A549 (cell line): ENCODE measurements at regions not wholly inside any gene's neighbourhood (a gene's known extent, or its start where the extent isn't known, plus 50 kb on each side); places are given as distances from the start of the nearest gene placed in this dataset.

Experiments used
- CTCF ChIP-seq: fragments of >200 bp; sonication (Bioruptor Twin); formaldehyde crosslinking; IDR thresholded peaks from 3 replicates; pipeline ENCODE4 v1.5.1; 2016
- EP300 ChIP-seq, 2 experiments: fragments of >200 bp; sonication (Bioruptor Twin); formaldehyde crosslinking; IDR thresholded peaks; 2 replicates in 1 of 2; 3 replicates in 1 of 2; pipeline ENCODE4 v1.6.1; 2016 to 2017
- NR3C1 ChIP-seq: fragments of >200 bp; sonication (Bioruptor Twin); formaldehyde crosslinking; IDR thresholded peaks from 3 replicates; pipeline ENCODE4 v1.6.1; 2017
- PHF8 ChIP-seq: fragments of 200-600 bp; sonication (generic); IDR thresholded peaks from 2 replicates; pipeline ENCODE4 v1.6.1; 2016; ENCODE audit warnings: low read depth, mild to moderate bottlenecking, antibody characterized with exemption, moderate library complexity, borderline replicate concordance
- POLR2AphosphoS2 ChIP-seq: conservative IDR thresholded peaks from 2 replicates; pipeline ENCODE4 v1.6.1; 2012; ENCODE audit warnings: low read length, improper control_type of control experiment, inconsistent platforms
- SMC3 ChIP-seq: fragments of >200 bp; sonication (Bioruptor Twin); formaldehyde crosslinking; IDR thresholded peaks from 3 replicates; pipeline ENCODE4 v1.6.1; 2018; ENCODE audit warnings: inconsistent platforms
- TF ChIP-seq, protein P1 (sequence below): IDR thresholded peaks from 2 replicates; pipeline ENCODE4 v1.6.1; 2012; ENCODE audit warnings: low read depth, borderline replicate concordance

- TF ChIP-seq NR3C1 (no peak), SMC3 (no peak), POLR2AphosphoS2 (no peak), CTCF (no peak), EP300 (IDR thresholded peaks at IDR 0.05) (no peak), PHF8 (no peak)
- TF ChIP-seq, protein P1, sequence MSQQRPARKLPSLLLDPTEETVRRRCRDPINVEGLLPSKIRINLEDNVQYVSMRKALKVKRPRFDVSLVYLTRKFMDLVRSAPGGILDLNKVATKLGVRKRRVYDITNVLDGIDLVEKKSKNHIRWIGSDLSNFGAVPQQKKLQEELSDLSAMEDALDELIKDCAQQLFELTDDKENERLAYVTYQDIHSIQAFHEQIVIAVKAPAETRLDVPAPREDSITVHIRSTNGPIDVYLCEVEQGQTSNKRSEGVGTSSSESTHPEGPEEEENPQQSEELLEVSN, result no peak
These were observed 362.8 kb upstream of the IGFBP3 start for GRCh38 chr7:46283852-46284251.
